GM12872 (cell line): ENCODE measurements at regions not wholly inside any gene's neighbourhood (a gene's known extent, or its start where the extent isn't known, plus 50 kb on each side); places are given as distances from the start of the nearest gene placed in this dataset.
A peak's percentile ranks its signal among the peaks of the same experiment; 100 is the strongest.

Experiments
- TF ChIP-seq, protein P1 (sequence below): IDR thresholded peaks from 3 replicates; pipeline ENCODE4 v1.5.1; 2011; ENCODE audit warnings: low read depth, mild to moderate bottlenecking, low read length, moderate library complexity; ENCODE audit not compliant: insufficient read depth

- TF ChIP-seq, protein P1, sequence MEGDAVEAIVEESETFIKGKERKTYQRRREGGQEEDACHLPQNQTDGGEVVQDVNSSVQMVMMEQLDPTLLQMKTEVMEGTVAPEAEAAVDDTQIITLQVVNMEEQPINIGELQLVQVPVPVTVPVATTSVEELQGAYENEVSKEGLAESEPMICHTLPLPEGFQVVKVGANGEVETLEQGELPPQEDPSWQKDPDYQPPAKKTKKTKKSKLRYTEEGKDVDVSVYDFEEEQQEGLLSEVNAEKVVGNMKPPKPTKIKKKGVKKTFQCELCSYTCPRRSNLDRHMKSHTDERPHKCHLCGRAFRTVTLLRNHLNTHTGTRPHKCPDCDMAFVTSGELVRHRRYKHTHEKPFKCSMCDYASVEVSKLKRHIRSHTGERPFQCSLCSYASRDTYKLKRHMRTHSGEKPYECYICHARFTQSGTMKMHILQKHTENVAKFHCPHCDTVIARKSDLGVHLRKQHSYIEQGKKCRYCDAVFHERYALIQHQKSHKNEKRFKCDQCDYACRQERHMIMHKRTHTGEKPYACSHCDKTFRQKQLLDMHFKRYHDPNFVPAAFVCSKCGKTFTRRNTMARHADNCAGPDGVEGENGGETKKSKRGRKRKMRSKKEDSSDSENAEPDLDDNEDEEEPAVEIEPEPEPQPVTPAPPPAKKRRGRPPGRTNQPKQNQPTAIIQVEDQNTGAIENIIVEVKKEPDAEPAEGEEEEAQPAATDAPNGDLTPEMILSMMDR = no peak
Observed at GRCh38 chr1:244264163-244264562, 187.5 kb downstream of the ADSS2 start.

- TF ChIP-seq, protein P1 = no peak
Observed at GRCh38 chr1:244265507-244265906, 186.2 kb downstream of the ADSS2 start.

GRCh38 chr1:244269169-244269568, 182.5 kb downstream of the ADSS2 start:
- TF ChIP-seq, protein P1 = no peak

DNA sequence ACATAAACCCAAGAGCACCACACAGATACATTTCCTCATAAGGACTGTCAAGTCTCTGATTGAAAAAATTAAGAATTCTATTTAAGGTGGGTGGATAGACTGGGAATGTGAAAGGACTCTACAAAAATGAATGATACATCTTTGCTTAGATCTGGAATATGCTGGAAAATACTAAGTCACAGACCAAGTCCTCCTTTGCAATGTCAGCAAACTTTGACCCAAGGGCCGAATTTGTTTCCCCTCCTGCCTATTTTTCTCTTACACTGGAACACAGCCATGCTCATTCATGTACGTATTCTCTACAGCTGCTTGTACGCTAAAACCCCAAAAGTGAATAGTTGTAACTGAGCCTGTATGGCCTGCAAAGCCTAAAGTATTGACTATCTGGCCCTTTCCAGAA, 180.7 kb downstream of the ADSS2 start:
- TF ChIP-seq, protein P1 = no peak

DNA sequence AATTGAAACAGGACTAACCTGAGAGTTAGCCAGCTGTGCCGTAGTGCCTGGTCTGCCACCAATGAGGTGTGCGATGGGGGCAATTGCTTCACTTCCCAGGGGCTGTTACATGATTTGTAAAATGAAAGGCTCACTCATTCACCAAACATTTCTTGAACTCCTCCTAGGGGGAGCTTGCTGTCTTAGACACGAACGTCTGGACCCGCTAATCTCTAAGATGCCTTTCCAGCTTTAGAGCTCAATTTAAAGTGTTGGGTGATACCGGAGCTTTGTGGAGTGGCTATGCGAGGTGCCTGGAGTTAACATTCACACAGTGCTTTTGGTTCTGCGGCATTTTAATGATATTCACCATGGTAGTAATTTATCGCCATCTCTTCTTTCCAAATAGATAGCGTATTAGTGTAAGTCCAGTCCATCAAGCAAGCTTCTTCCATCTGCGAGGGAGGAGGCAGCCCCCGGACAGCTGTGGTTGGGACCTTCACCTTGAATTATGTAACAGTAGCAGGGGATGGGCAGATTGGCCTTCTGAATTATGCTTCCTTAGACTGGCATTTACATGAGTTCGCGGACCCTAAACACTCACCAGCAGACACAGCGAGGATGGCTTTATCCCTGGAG, 179.9 kb downstream of the ADSS2 start:
- TF ChIP-seq, protein P1 = no peak

DNA sequence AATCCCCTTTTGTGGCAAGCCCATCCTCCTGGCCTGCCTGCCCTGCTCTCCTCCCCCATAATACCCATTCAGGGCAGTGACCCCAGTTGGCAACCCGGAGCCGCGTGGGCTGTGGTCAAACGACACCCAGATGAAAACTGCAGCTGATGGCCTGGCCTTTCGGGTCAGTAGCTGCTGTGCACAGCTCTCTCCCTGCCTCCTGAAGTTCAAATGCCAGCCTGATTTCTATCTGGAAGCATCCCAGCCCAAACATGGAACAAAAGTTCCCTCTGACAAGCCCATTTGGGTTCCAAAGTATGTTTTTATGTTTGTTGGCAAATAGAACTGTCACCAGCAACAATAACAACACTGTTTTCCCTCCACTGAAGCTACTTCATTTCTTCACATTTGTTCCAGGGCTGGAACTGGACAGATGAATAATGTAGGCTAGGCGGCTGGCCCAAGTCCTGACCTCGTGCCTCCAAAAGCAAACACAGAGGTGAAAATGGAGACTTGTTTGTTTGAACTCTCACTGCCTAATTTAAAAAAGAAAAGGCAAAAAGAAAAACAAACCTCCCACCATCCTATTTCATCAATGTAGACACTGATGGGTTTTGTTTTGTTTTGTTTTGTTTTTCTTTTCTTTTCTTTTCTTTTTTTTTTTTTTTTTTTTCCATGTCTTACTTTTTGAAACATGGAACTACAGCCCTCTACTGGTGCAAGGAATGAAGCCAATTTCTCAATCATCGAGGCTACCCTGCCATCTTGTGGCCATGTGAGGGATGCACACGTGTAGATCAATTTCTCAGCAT, 179.0 kb downstream of the ADSS2 start:
- TF ChIP-seq, protein P1 = peak; percentile 87

DNA sequence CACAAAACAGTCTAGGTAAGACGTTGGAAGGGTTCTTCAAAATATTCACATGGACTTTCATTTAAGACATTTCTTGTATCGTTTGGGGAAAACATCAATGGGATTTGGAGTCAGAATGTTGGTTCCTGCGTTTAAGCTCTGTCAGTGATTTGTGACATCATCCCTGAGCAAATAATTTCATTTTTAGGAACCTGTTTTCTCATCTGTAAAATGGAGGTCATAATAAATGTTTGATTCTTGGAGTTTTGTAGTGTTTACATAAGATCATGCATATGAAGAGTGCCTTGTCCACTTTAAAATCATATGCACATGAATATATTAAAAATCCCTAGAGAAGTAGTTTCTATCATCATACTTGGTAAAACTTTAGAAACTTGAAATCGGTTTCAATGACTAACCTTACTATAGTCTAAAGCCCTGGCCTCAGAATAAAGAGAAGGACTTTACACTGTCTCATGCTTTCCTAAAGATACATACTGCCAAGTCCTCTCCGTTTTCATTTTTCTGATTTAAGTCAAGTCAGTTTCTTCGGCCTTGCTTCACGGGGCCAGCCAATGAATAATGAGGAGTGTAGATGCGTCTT, 178.4 kb downstream of the ADSS2 start:
- TF ChIP-seq, protein P1 = no peak
